CD4-positive, alpha-beta T cell (primary cell): ENCODE measurements at regions not wholly inside any gene's neighbourhood (a gene's known extent, or its start where the extent isn't known, plus 50 kb on each side); places are given as distances from the start of the nearest gene placed in this dataset.

Experiments
- ATAC-seq: fragments of 200-7000 bp; cut with Tn5 transposase; one replicate; pipeline ENCODE4 v1.10.0; 2022; ENCODE audit warnings: mild to moderate bottlenecking; ENCODE audit not compliant: poor library complexity
- CTCF ChIA-PET: fragments of 350-600 bp; sonication (Branson Sonifier 250); formaldehyde crosslinking; loops from one replicate; lab custom pipeline; 2021; ENCODE audit warnings: antibody characterized with exemption, inconsistent platforms; lab: Charles Lee
- POLR2A ChIA-PET: fragments of 350-600 bp; sonication (Branson Sonifier 250); formaldehyde crosslinking; loops from one replicate; lab custom pipeline; 2021; ENCODE audit warnings: antibody characterized with exemption, inconsistent platforms; lab: Charles Lee
- DNase-seq, 14 experiments: peaks; one replicate each; pipeline ENCODE4 v3.0.0-alpha.2; 2013 to 2020; ENCODE audit warnings: mixed read lengths in 2 of 14
- H3K27ac ChIP-seq, 2 donors: one replicate each; pipeline versions ENCODE4 v1.5.1 to v1.7.0; 2013; ENCODE audit warnings: low read length in 2 of 2, low read depth in 1 of 2, mild to moderate bottlenecking in 1 of 2
- H3K27me3 ChIP-seq, 2 experiments: 1 replicate in 1 of 2; 2 replicates in 1 of 2; pipeline versions ENCODE4 v1.6.1 to v1.7.0; 2013; ENCODE audit warnings: low read length in 2 of 2, control low read depth in 1 of 2, mild to moderate bottlenecking in 1 of 2, moderate library complexity in 1 of 2; ENCODE audit not compliant: insufficient read depth in 2 of 2, control insufficient read depth in 1 of 2
- H3K36me3 ChIP-seq: one replicate; pipeline ENCODE4 v1.6.1; 2013; ENCODE audit warnings: low read length, control low read depth; ENCODE audit not compliant: insufficient read depth
- H3K4me1 ChIP-seq: one replicate; pipeline ENCODE4 v1.6.1; 2013; ENCODE audit warnings: low read length, control low read depth; ENCODE audit not compliant: insufficient read depth
- H3K4me3 ChIP-seq: one replicate; pipeline ENCODE4 v1.5.1; 2013; ENCODE audit warnings: mild to moderate bottlenecking, low read length, moderate library complexity
- H3K9me3 ChIP-seq, 2 experiments: 1 replicate in 1 of 2; 2 replicates in 1 of 2; pipeline versions ENCODE4 v1.6.1 to v1.7.0; 2013; ENCODE audit warnings: low read length in 2 of 2, mild to moderate bottlenecking in 2 of 2, control low read depth in 1 of 2, moderate library complexity in 1 of 2; ENCODE audit not compliant: control insufficient read depth in 1 of 2, insufficient read depth in 1 of 2
- H3K27ac Mint-ChIP-seq: one replicate; pipeline ENCODE4 v1.8.0; 2020; ENCODE audit warnings: mixed read lengths
- H3K27me3 Mint-ChIP-seq: one replicate; pipeline ENCODE4 v1.8.0; 2021; ENCODE audit warnings: mixed read lengths
- H3K36me3 Mint-ChIP-seq: one replicate; pipeline ENCODE4 v1.8.0; 2021; ENCODE audit warnings: low read depth, mixed read lengths
- H3K4me1 Mint-ChIP-seq: one replicate; pipeline ENCODE4 v1.8.0; 2021; ENCODE audit warnings: low read depth, mixed read lengths
- H3K4me3 Mint-ChIP-seq: one replicate; pipeline ENCODE4 v1.8.0; 2020; ENCODE audit warnings: mild to moderate bottlenecking, mixed read lengths
- H3K9me3 Mint-ChIP-seq: one replicate; pipeline ENCODE4 v1.8.0; 2020; ENCODE audit warnings: mixed read lengths
- CTCF ChIP-seq: fragments of 200-600 bp; IDR thresholded peaks from one replicate; pipeline ENCODE4 v1.8.0; 2022; ENCODE audit warnings: antibody characterized with exemption, mild to moderate bottlenecking
- intact Hi-C, 2 experiments: fragments of 100-400 bp; cut with DNase I in 1 of 2; cut with micrococcal nuclease in 1 of 2; formaldehyde crosslinking; loops; one replicate each; pipeline versions ENCODE4 v1.15.1 to v1.9.0; 2023 to 2025; cut with DNase I, micrococcal nuclease

GRCh38 chr4:72820107-72820506 lies 249.4 kb downstream of the COX18 start:
- H3K36me3 Mint-ChIP-seq = no peaks in the 10 kb centered on the region
- DNase-seq (no peak), ATAC-seq (no peak)
- Histone ChIP-seq H3K27ac (no peak overlapping the region), H3K9me3 (no peaks in the 10 kb centered on the region), H3K4me1 (no peaks in the 10 kb centered on the region), H3K4me3 (no peak overlapping the region), H3K27me3 (no peaks in the 10 kb centered on the region), H3K36me3 (no peaks in the 10 kb centered on the region)
- no peak overlapping the region for H3K27ac Mint-ChIP-seq
- H3K27me3 Mint-ChIP-seq = peaks cover 7% of the 10 kb centered on the region
- no peaks in the 10 kb centered on the region for H3K4me1 Mint-ChIP-seq
- intact Hi-C loops = no loop called here
- H3K9me3 Mint-ChIP-seq = no peaks in the 10 kb centered on the region
- TF ChIP-seq CTCF = no peak
- CTCF ChIA-PET = no interaction called here
- no peak overlapping the region for H3K4me3 Mint-ChIP-seq
- POLR2A ChIA-PET = no interaction called here

- Histone ChIP-seq H3K27me3 (no peaks in the 10 kb centered on the region), H3K36me3 (no peaks in the 10 kb centered on the region), H3K4me3 (no peak overlapping the region), H3K4me1 (no peaks in the 10 kb centered on the region), H3K9me3 (no peaks in the 10 kb centered on the region), H3K27ac (no peak overlapping the region)
- no peak for TF ChIP-seq CTCF
- Mint-ChIP-seq H3K9me3 (no peaks in the 10 kb centered on the region), H3K27ac (no peak overlapping the region), H3K36me3 (no peaks in the 10 kb centered on the region), H3K27me3 (no peaks in the 10 kb centered on the region), H3K4me1 (no peaks in the 10 kb centered on the region), H3K4me3 (no peak overlapping the region)
- DNase-seq (no peak), ATAC-seq (no peak)
- CTCF ChIA-PET = no interaction called here
- intact Hi-C loops = no loop called here
- POLR2A ChIA-PET = no interaction called here
Measured at GRCh38 chr4:72817012-72817411, 248.0 kb upstream of the ADAMTS3 start.

- H3K9me3 Mint-ChIP-seq = peaks cover 3% of the 10 kb centered on the region
- ATAC-seq (no peak), DNase-seq (no peak)
- Histone ChIP-seq H3K27ac (no peak overlapping the region), H3K4me3 (no peak overlapping the region), H3K4me1 (no peaks in the 10 kb centered on the region), H3K27me3 (no peaks in the 10 kb centered on the region), H3K36me3 (no peaks in the 10 kb centered on the region), H3K9me3 (no peaks in the 10 kb centered on the region)
- no peak overlapping the region for H3K4me3 Mint-ChIP-seq
- POLR2A ChIA-PET = no interaction called here
- CTCF ChIA-PET = no interaction called here
- H3K4me1 Mint-ChIP-seq = no peaks in the 10 kb centered on the region
- no peaks in the 10 kb centered on the region for H3K27me3 Mint-ChIP-seq
- intact Hi-C loops = no loop called here
- no peaks in the 10 kb centered on the region for H3K36me3 Mint-ChIP-seq
- TF ChIP-seq CTCF = no peak
- no peak overlapping the region for H3K27ac Mint-ChIP-seq
Measured at GRCh38 chr4:72814241-72814640, 245.2 kb upstream of the ADAMTS3 start.
